ENCODE measurements at regions not wholly inside any gene's neighbourhood (a gene's known extent, or its start where the extent isn't known, plus 50 kb on each side); places are given as distances from the start of the nearest gene placed in this dataset.

GRCh38 chr12:19615384-19615725 lies 176.1 kb downstream of the AEBP2 start:
- Histone ChIP-seq H3K9me3 (ENCODE audit: control insufficient read depth, insufficient read depth, low read length) (peaks cover 2% of the 10 kb centered on the region; the same call in 1 of the 2 replicates), H2AK9ac (replicated peaks; ENCODE audit: low read depth, low read length, poor library complexity) (no peak overlapping the region), H2BK5ac (ENCODE audit: low read depth, low read length, poor library complexity, severe bottlenecking) (no peak overlapping the region), H3K9me1 (ENCODE audit: insufficient read depth, low read length) (peaks cover 2% of the 10 kb centered on the region; the same call in 1 of the 2 replicates), H3K14ac (replicated peaks; ENCODE audit: low read depth, low read length) (no peak overlapping the region), H4K20me1 (ENCODE audit: insufficient read depth, low read length) (no peaks in the 10 kb centered on the region), H3K23ac (ENCODE audit: low read depth, low read length) (no peak overlapping the region), H3K79me1 (ENCODE audit: low read depth in 1 of 2, low read length in 2 of 2) (no peaks in the 10 kb centered on the region), H3K4ac (ENCODE audit: low read depth, low read length) (no peak overlapping the region), H3K27ac (ENCODE audit: insufficient read depth, low read length) (no peak overlapping the region), H2BK20ac (ENCODE audit: low read depth, low read length) (no peak overlapping the region), H3K4me3 (ENCODE audit: insufficient read depth, low read depth, low read length) (no peak overlapping the region), H2BK120ac (ENCODE audit: low read depth, low read length) (no peak overlapping the region), H4K91ac (ENCODE audit: insufficient read depth, low read depth, low read length) (no peak overlapping the region), H3K9ac (ENCODE audit: low read depth, low read length) (no peak overlapping the region), H3K18ac (ENCODE audit: low read depth, low read length) (no peak overlapping the region), H2AK5ac (ENCODE audit: low read depth, low read length) (no peak overlapping the region), H3K56ac (ENCODE audit: extremely low read depth, insufficient read depth, low read length) (no peak overlapping the region), H2AFZ (replicated peaks; ENCODE audit: low read length, poor library complexity) (no peak overlapping the region), H3K4me1 (ENCODE audit: control insufficient read depth, insufficient read depth, low read length) (no peaks in the 10 kb centered on the region), H3K36me3 (ENCODE audit: control insufficient read depth, insufficient read depth, low read length) (no peaks in the 10 kb centered on the region), H4K5ac (ENCODE audit: low read depth, low read length) (no peak overlapping the region), H3K4me2 (ENCODE audit: low read depth, low read length) (no peak overlapping the region), H3K27me3 (ENCODE audit: control insufficient read depth, insufficient read depth, low read length) (no peaks in the 10 kb centered on the region), H4K8ac (ENCODE audit: low read depth in 2 of 2, low read length in 2 of 2) (no peak overlapping the region), H2BK15ac (ENCODE audit: low read depth, low read length) (no peak overlapping the region)
- no peak for ATAC-seq (ENCODE audit: low read depth)
- in situ Hi-C loops (cut with MboI; ENCODE audit: low sequenced_read_pairs) (no loop called here), dilution Hi-C loops (cut with HindIII; ENCODE audit: low sequenced_read_pairs, unreplicated experiment) (no loop called here), intact Hi-C loops (cut with micrococcal nuclease) (no loop called here)
- ChIA-PET POLR2A (ENCODE audit: unreplicated experiment) (no interaction called here), CTCF (no interaction called here)
- DNase-seq = no peak
- TF ChIP-seq CEBPB (IDR thresholded peaks at IDR 0.05; ENCODE audit: low read depth, low read length) (no peak), MAFK (IDR thresholded peaks at IDR 0.05; ENCODE audit: low read depth, low read length) (no peak)
- BruUV-seq (replicated peaks) = no TSS peak
